Fibroblast of skin of right quadriceps (primary cell): ENCODE measurements at regions not wholly inside any gene's neighbourhood (a gene's known extent, or its start where the extent isn't known, plus 50 kb on each side); places are given as distances from the start of the nearest gene placed in this dataset.
"Not testable (repeated sequence)": the region's sequence is repeated elsewhere in the genome, so short reads cannot be mapped to it uniquely, and the experiment has no call there.

Experiments
- DNase-seq: peaks from one replicate; pipeline ENCODE4 v3.0.0-alpha.2; 2013

DNA sequence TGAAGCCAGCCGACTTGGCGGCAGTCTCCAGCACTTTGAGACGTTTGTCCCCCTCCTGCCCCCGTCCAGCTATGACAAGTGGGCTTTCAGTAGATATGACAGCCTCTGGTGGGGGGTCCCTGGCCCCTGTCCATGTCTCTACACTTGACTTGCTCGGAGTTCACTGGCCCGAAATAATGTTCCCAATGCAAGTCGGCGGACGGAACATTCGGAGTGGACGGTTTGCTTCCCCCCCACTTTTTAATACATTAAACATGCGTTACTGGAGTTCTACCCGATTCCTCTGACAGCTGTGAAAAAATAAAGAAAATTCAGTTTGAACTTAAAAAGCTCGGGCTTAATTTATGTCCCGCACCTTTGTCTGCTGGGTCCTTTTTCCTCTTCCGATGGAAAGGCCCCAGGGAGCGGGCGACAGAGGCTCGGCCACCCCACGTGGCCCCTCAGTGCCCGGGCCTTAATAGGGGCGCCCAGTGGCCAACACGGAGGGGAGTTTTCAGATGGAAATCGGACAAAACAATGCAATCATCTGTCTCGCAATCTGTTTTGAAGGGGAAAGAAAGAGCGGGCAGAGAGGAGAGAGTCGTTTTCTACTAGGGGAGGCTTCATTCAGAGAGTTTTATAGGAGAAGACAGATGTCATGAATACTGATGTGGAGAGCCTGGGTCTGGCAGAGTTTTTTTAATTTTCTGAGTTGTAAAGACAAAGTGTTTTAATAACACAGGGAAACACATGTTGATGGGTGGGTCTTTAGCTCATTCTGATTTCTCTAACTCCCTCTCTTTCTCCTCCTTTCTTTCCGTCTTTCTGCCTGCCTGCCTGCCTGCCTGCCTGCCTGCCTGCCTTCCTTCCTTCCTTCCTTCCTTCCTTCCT lies 50.2 kb downstream of the SMIM38 start:
- no peak for DNase-seq

- not testable (repeated sequence) for DNase-seq
Observed at GRCh38 chr11:69206613-69206965, 50.9 kb downstream of the SMIM38 start.

- DNase-seq = no peak
Observed at GRCh38 chr11:69207165-69207889, 51.6 kb downstream of the SMIM38 start.

- no peak for DNase-seq
Observed at GRCh38 chr11:69208190-69209037, 52.7 kb downstream of the SMIM38 start.

GRCh38 chr11:69209038-69209350 lies 53.3 kb downstream of the SMIM38 start:
- DNase-seq = no peak

- no peak for DNase-seq
Observed at GRCh38 chr11:69209421-69210309, 53.9 kb downstream of the SMIM38 start.

DNA sequence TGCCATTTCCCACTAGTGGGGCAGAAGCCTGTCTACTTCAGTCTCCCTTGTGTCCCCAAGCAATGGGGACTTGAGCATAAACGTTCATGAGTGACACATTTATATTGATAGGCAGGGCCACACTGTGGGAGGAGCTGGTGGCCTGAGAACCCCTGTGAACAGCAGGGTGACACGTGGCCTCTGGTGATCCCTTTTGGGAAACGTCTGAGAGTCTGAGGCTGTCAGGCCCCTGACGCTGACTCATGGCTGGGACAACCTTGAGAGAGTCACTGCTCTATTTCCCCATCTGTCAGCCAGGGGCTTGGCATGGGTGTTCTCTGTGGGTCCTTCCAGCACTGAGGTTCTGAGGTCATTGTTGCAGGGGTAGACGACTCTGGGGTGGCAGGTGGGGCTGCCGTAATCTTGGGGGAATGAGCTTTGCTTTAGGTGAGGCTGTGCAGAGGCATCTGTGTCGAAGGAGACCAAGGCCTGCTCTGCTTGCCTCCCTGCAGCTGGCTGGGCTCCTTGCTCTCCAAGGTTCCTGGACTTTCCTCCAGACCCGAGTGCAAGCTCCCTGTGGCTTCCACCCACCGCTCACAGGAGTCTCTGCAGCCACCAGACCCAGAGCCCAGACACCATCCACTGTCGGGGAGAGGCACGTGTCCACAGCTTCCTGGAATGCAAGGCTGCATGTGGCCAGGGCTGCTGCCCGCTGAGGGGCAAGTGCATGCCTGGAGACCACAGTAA lies 54.7 kb downstream of the SMIM38 start:
- DNase-seq = peak; percentile 10

GRCh38 chr11:69211540-69211919 lies 55.8 kb downstream of the SMIM38 start:
- no peak for DNase-seq

DNA sequence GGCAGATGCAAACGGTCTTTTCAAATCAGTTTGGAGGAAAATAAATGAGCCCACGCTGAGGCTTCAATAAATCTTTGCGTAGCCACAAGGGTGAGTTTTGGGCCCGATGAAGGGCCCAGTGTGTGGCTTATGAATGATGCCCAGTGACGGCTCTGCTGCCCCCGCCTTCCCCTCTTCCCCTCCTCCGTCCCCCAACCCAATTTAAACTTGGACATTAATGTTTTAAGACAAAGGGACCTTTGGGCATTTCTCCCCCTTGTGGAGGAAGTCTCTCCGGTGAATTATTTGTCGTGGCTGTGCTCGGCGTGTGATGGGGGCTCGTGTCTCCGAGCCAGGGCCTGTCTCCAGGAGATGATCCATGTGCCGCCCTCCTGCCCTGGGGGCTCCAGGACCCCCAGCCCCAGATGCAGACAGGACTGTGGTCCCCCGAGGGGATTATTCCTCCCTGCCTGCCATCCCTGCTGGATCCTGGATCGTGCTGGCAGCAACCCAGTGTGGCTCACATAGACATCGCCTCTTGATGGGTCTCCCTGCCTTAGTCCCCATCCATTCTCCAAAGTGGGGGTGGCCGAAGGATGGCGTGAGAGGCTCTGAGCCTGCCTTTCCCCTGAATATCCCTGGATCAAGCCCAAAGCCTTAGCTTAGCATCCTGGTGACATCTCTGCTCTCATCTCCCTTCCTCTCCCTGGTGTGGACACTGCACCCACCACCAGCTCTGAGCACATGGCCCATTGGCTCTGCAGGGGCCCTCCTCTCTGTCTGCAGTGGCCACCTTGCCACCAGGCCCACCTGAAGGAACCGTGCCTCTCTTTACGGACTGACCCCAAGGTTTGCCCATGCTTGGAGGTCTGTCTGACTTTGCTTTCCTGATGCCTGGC lies 56.4 kb downstream of the SMIM38 start:
- no peak for DNase-seq

DNA sequence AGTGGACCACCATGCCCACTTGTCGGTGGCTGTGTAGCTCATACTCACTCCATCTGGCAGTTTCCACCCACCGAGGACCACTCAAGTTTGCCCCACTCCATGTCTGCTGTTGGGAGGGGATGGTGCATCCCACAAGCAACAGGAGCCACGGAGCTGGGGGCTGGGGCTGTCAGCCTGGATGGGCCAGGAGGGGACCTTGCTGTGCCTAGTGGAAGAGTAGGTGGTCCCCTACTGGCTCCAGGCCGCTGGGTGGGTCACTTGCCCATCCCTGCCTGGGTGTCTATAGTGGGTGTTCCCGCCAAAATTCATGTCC lies 57.0 kb downstream of the SMIM38 start:
- no peak for DNase-seq

DNA sequence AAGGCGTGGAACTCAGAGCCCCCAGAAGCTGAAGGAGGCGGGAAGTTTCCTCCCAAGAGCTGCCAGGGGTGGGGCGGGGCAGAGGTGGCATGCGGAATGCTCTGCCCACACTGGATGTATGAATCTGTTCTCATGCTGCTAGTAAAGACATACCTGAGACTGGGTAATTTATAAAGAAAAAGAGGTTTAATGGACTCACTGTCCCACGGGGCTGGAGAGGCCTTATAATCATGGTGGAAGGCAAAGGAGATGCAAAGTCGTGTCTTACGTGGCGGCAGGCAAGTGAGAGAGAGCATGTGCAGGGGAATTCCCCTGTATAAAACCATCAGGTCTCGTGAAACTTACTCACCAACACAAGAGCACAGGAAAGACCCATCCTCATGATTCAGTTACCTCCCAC lies 57.6 kb downstream of the SMIM38 start:
- DNase-seq = no peak

GRCh38 chr11:69213964-69214363 lies 58.2 kb downstream of the SMIM38 start:
- no peak for DNase-seq

GRCh38 chr11:69215216-69215615 lies 59.5 kb downstream of the SMIM38 start:
- DNase-seq = no peak

GRCh38 chr11:69215784-69216415 lies 60.2 kb downstream of the SMIM38 start:
- DNase-seq = peak; percentile 4

GRCh38 chr11:69216647-69217051 lies 60.9 kb downstream of the SMIM38 start:
- no peak for DNase-seq

GRCh38 chr11:69217276-69218105 lies 61.8 kb downstream of the SMIM38 start:
- no peak for DNase-seq

DNA sequence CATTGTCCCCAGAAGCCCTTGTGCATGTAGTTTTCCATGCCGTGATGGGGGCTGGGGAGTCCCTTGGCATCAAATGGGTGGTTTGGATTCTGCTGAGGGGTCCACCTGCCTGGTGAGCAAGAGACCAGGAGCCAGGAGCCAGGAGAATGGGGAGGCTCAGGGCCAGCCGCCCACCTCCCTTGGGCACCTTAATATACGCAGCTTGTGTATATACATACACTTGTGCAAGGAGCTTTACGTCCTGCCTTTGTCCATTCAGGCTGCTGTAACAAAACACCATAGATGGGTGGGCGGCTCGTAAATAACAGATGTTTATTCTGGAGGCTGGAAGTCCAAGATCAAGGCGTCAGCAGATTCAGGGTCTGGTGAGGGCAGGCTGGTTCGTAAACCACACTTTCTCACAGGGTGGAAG lies 62.5 kb downstream of the SMIM38 start:
- DNase-seq = no peak

- DNase-seq = no peak
Observed at GRCh38 chr11:69218946-69219720, 63.4 kb downstream of the SMIM38 start.

DNA sequence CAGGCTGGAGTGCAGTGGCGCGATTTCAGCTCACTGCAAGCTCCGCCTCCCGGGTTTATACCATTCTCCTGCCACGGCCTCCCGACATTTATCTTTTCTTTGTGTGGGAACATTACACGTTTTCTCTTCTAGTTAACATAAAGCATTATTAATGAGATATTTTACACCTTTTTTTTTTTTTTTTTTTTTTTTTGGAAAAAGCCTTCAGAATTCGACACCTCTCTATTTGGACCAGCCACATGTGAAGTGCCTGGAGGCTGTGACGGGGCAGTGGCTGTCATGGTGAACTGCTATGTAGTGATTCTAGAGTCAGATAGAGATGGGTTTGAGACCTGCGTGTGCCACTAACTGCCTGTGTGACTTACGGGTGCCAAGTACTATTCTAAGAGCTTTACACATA lies 64.3 kb downstream of the SMIM38 start:
- no peak for DNase-seq
